ENCODE measurements at regions not wholly inside any gene's neighbourhood (a gene's known extent, or its start where the extent isn't known, plus 50 kb on each side); places are given as distances from the start of the nearest gene placed in this dataset.

GRCh38 chr4:96248225-96248624 is 408.3 kb downstream of the PDHA2 start:
- intact Hi-C loops (cut with micrococcal nuclease) = no loop called here
- Mint-ChIP-seq H3K36me3 (ENCODE audit: low read depth) (no peaks in the 10 kb centered on the region), H3K27me3 (no peaks in the 10 kb centered on the region), H3K4me1 (ENCODE audit: low read depth) (no peaks in the 10 kb centered on the region), H3K9me3 (peaks cover 1% of the 10 kb centered on the region), H3K27ac (no peak overlapping the region), H3K4me3 (no peak overlapping the region)
- no peak for DNase-seq
- POLR2A ChIA-PET = no interaction called here
- ATAC-seq = no peak
- CTCF ChIA-PET = no interaction called here
- no peak for TF ChIP-seq CTCF (IDR thresholded peaks at IDR 0.05)

- Mint-ChIP-seq H3K36me3 (ENCODE audit: low read depth) (no peaks in the 10 kb centered on the region), H3K4me3 (no peak overlapping the region), H3K9me3 (peaks cover 7% of the 10 kb centered on the region), H3K27ac (no peak overlapping the region), H3K4me1 (ENCODE audit: low read depth) (no peaks in the 10 kb centered on the region), H3K27me3 (no peaks in the 10 kb centered on the region)
- intact Hi-C loops (cut with micrococcal nuclease) = no loop called here
- ChIA-PET POLR2A (no interaction called here), CTCF (no interaction called here)
- DNase-seq (no peak), ATAC-seq (no peak)
- no peak for TF ChIP-seq CTCF (IDR thresholded peaks at IDR 0.05)
These were observed 420.3 kb downstream of the PDHA2 start for GRCh38 chr4:96260064-96260682.

GRCh38 chr4:96262057-96262456 is 422.2 kb downstream of the PDHA2 start:
- no peak for DNase-seq
- Mint-ChIP-seq H3K36me3 (ENCODE audit: low read depth) (no peaks in the 10 kb centered on the region), H3K9me3 (peaks cover 7% of the 10 kb centered on the region), H3K4me1 (ENCODE audit: low read depth) (no peaks in the 10 kb centered on the region), H3K27ac (no peak overlapping the region), H3K4me3 (no peak overlapping the region), H3K27me3 (no peaks in the 10 kb centered on the region)
- no peak for TF ChIP-seq CTCF (IDR thresholded peaks at IDR 0.05)
- ChIA-PET POLR2A (no interaction called here), CTCF (no interaction called here)
- no peak for ATAC-seq
- intact Hi-C loops (cut with micrococcal nuclease) = no loop called here

- ChIA-PET CTCF (no interaction called here), POLR2A (no interaction called here)
- Mint-ChIP-seq H3K4me3 (no peak overlapping the region), H3K4me1 (ENCODE audit: low read depth) (no peaks in the 10 kb centered on the region), H3K27ac (no peak overlapping the region), H3K9me3 (peaks cover 7% of the 10 kb centered on the region), H3K36me3 (ENCODE audit: low read depth) (no peaks in the 10 kb centered on the region), H3K27me3 (no peaks in the 10 kb centered on the region)
- DNase-seq (no peak), ATAC-seq (no peak)
- intact Hi-C loops (cut with micrococcal nuclease) = no loop called here
- no peak for TF ChIP-seq CTCF (IDR thresholded peaks at IDR 0.05)
These were observed 423.4 kb downstream of the PDHA2 start for GRCh38 chr4:96263291-96263690.

- ATAC-seq = no peak
- Mint-ChIP-seq H3K9me3 (peaks cover 6% of the 10 kb centered on the region), H3K27ac (no peak overlapping the region), H3K27me3 (no peaks in the 10 kb centered on the region), H3K4me3 (no peak overlapping the region), H3K36me3 (ENCODE audit: low read depth) (no peaks in the 10 kb centered on the region), H3K4me1 (ENCODE audit: low read depth) (no peaks in the 10 kb centered on the region)
- CTCF ChIA-PET = no interaction called here
- POLR2A ChIA-PET = no interaction called here
- intact Hi-C loops (cut with micrococcal nuclease) = no loop called here
- no peak for DNase-seq
- TF ChIP-seq CTCF (IDR thresholded peaks at IDR 0.05) = no peak
These were observed 425.1 kb downstream of the PDHA2 start for GRCh38 chr4:96264941-96265463.
